NCI-H510A (cell line): ENCODE measurements at regions not wholly inside any gene's neighbourhood (a gene's known extent, or its start where the extent isn't known, plus 50 kb on each side); places are given as distances from the start of the nearest gene placed in this dataset.

ENCODE experiments used
- DNase-seq: peaks from one replicate; lab custom pipeline; 2025; lab: John Stamatoyannopoulos, UW

DNA sequence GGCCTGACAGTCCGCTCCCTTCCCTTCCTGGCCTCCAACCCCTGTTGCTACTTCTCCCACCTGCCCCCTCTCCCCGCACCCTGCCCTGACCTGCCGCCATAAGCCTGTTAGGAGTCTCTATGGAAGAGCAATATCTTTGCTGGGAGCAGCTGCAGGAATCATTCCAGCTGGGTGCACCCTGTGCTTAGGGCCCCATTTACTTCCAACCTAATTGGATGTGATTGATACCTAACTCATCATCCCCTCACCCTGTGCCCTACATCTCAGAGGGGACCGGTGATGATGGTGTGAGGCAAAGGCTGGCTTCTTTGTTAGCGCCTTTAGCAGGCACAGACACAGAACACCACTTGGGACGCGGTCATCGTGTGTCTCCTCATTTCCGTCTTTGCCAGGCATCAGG lies 80.0 kb upstream of the FAM180A start:
- DNase-seq, result no peak

DNA sequence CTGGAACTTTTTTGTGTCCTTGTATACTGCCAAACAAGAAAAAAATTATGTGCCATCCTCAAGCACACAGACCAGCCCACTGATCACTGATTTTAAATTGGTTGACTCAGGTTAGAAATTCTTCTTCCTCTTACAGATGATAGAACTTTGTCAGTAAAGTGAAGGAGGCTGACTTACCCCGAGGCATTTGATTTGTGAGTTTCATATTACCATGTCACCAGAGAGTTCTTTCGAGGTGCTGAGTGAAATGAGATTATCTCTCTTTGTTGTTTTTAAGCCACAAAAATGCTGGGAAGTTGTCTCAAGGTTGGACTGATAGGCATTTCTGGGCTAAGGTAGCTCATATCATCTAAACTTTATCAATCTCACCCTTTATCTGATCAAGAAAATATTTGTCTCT lies 78.8 kb upstream of the FAM180A start:
- DNase-seq, result no peak

DNA sequence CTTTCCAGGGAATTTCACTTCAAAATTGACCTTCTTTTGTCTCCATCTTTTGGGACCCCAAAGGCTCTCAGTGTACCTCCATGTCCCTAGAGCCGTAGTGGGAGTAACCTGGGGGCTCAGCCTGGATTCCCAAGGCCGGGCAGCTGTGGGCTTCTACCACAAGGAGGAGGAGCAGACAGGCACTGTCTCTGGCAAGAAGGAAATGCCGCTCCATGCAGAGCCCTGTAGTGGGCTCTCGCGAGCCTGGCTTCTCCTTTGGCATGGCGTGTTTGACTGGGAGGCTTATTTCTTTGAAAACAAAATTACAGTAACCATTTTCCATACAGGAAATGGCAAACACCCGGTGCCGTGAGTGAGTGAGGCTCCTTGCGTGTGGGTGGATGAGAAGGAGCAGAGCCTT lies 76.8 kb upstream of the FAM180A start:
- DNase-seq, result no peak

DNA sequence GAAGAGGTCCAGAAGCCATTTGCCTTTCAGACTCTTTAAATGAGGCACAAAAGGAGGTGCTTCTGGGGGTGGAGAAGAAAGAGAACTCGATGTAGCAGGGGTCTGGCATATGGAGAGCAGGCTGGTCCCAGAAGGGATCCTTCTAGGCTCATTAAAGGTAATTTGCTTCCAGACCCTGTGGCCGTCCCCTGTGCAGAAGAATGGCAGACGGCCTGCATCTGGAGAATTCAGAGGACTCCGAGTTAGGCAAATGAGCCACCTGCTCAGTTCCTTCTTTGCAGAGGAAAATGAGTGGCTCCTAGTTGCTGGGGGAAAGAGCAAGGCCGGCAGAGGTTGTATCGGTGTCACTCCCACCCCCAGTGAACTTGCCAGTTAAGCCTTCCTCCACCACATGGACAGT lies 73.8 kb upstream of the FAM180A start:
- no peak for DNase-seq

DNA sequence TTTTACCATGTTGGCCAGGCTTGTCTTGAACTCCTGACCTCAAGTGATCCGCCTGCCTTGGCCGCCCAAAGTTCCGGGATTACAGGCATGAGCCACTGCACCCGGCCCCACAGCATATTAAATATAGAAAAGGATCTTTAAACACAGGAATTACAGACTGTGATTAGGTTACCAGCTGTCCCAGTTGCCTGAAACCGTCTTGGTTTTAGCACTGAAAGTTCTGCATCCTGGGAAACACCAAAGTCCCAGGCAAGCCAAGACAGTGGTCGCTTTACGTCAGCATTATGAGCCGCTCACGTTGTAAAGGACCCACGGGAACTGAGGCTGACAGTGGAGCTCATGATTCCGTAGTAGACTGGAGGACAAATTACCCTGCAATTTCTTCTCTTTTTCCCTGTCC lies 69.0 kb upstream of the FAM180A start:
- no peak for DNase-seq

DNA sequence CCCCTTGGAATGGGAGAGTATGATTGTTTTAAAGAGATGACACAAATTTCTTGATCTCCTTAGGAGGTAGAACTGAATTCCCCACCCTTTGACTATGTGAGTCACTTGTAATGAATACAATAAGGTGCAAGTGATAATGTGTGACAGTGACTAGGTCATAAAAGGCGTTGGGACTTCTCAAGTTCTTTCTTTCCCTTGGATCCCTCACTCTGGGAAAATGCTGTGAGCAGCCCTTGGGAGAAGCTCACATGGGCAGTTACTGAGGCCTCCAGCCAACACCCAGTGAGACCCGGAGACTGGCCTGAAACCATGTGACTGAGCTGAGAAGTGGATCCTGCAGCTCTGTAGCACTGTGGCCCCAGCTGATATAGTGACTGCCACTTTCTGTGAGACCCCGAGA lies 66.4 kb upstream of the FAM180A start:
- no peak for DNase-seq

DNA sequence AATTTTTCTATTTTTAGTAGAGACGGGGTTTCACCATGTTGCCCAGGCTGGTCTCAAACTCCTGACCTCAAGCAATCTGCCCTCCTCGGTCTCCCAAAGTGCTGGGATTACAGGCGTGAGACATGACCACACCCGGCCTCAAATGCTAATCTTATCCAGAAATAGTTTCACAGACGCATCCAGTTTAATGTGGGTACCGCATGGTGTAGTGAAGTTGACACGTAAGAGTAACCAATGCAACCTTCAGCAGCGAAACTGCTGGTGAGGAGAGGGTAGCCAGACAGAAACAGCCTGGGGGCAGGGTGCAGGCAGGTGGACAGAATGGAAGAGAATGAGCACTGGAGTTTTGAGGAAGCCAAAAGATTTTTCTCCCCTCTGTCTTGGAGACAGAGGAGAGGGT lies 63.5 kb upstream of the FAM180A start:
- no peak for DNase-seq

DNA sequence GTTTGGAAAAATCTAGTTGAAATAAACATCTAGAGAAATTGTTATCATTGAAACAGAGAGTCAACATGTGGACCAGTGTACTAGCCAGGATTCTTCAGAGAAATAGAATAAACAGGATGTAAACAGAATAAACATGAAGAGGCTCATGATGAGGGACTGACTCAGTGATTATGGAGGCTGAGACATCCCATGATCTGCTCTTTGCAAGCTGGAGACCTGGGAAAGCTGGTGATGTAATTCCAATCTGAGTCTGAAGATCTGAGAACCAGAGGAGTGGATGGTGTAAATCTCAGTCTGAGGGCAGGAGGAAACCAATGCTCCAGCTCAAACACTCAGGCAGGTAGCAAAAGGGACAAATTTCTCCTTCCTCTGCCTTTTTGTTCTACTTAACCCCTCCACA lies 62.9 kb upstream of the FAM180A start:
- DNase-seq, result no peak

DNA sequence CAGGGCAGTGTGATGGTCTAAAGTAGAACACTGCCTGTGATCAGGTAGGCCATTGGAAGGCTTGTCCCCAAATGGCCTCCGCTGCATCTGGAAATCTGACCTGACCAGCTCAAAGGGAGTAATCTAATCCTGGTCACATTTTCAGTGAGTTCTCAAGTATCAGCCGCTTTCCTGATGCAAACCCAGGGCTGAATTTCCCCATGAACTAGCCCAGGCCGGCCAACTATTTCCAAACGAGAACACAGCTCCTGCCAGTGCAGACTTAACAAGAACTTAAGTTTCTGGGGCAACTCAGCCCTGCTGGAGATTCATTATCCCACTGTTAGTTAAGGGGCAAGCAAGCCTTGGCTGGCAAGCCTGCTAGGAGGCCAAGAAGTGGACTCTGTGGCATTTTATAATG lies 59.6 kb upstream of the FAM180A start:
- DNase-seq, result peak; percentile 7

DNA sequence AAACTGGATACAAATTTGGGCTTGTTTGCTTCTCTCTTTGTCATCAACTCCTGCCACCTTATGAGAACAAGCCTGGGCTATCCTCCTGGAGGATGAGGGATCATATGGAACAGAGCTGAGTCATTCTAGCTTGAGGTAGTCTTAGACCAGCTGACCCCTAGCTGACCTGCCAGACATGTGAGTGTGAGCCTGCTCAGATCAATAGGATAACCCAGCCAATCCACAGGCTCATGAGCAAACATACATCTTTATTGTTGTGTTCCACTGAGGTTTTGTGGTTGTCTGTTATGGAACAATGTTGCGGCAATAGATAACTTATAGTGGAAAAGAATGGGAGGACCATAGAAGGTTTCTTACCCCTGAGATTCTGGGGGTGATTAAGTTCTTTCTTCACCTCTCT lies 54.5 kb upstream of the FAM180A start:
- no peak for DNase-seq

DNA sequence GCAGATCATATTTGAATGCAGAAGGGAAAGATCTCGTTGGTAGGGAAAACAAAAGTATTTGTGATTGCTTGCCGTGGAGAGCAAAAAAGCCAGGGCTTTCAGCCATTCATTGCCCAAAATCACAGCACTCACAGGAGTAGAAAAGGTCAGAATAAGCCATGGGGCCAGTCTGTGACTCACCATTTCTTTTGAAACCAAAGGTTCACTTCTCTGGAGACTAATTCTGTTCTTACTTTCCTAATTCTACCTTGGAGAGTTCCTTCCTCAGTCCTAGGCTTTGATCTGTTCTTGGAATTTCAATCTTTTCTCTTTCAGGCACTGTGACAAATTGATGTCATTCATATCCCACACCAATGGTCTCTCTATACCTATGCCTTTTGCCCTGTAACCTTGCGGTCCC lies 54.1 kb upstream of the FAM180A start:
- DNase-seq, result no peak

DNA sequence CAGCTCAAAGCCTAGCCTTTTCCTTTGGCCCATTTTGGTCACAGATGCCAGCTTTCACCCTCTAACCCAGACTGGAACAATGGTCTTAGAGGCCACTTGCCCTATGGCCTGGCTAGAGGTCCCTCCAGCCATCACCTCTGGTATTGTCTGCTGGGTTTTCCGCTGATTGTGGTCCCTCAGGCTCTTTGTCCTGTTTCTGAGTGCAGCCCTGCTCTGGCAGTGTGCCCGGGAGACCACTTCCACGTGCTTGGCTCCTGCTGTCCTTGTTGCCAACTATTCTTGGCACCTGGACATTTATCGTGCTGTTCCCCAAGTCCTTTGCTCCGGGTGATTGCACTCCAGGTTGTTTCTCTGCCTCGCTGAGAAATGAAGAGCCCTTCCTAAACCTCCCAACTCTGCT lies 53.3 kb upstream of the FAM180A start:
- peak; percentile 47 for DNase-seq

DNA sequence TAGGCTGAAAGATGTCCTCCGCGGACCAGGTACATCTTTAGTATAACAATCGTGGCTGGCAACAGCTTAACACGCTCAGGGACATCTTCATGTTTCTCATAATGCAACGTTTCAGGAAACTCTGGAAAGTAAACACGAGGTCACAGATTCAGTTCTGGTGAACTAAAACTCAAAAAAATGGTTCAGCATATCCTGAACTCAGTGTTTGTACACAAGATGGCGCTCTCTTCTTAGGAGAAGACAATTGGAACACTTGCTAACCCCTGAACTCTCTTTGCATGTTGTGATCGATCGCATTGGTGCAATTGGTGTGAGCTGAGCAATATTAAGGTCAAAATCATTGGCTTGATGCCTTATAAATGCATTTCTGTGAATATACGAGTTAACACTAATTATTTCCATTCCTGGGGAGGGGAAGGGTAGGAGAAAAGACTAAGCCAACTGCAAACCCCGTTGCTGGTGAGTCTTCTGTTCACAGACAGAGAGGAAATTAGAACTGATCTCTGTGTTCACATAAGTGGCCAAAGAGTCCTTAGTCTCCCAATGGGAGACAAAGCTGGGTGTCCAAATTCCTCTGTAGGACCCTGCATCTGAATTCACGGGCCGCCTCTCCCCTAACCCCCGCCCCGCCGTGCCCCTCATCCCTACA lies 52.6 kb upstream of the FAM180A start:
- no peak for DNase-seq

DNA sequence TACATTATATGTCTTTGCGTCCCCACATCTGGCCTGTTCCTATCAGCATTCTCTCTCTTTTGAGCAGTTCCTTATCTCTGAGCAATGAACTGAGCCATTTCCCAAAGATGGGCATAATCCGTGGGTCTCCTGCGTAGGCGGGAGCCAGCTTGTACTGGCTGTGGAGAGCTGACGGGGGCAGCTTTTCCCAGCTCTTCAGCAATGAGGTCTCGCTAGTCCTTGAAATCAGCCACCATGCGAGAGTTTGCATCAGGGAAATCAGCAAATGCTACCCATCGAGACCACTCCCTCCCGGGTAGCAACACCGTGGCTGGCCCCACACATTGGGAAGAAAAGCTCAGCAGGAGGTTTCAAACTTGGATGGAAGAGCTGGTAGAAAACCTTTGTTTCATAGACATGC lies 51.9 kb upstream of the FAM180A start:
- no peak for DNase-seq

DNA sequence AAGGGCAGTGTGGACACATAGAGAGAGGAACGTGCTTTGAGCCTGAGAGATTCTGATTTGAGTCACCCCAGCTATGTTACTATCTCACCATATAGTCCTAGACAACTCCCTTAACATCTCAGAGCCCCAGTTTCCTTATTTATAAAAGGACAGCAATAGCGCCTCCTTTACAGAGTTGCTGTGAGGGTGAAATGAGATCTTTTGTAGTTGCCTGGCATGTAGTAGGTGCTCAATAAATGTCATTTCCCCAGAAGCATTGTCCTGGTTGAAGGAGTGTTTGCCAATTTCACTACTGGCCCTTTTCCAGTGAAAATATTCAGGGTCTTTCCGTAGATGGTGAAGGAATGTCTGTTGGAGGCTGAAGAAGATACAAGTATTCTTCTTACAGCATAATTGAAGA lies 51.3 kb upstream of the FAM180A start:
- DNase-seq, result no peak
